Midbrain (tissue), 1 donor: ENCODE measurements at regions not wholly inside any gene's neighbourhood (a gene's known extent, or its start where the extent isn't known, plus 50 kb on each side); places are given as distances from the start of the nearest gene placed in this dataset.
"Not testable (repeated sequence)": the region's sequence is repeated elsewhere in the genome, so short reads cannot be mapped to it uniquely, and the experiment has no call there.

Experiments
- DNase-seq: peaks from one replicate; lab custom pipeline; 2025; lab: John Stamatoyannopoulos, UW

- no peak for DNase-seq
Observed at GRCh38 chr15:45868109-45868691, 233.4 kb downstream of the SQOR start.

GRCh38 chr15:45869034-45869668, 234.3 kb downstream of the SQOR start:
- no peak for DNase-seq

GRCh38 chr15:45871121-45871855, 236.5 kb downstream of the SQOR start:
- no peak for DNase-seq

GRCh38 chr15:45873781-45874180, 239.0 kb downstream of the SQOR start:
- no peak for DNase-seq

- DNase-seq, result not testable (repeated sequence)
Observed at GRCh38 chr15:45874566-45874965, 239.7 kb downstream of the SQOR start.

- DNase-seq, result no peak
Observed at GRCh38 chr15:45884289-45884688, 249.5 kb downstream of the SQOR start.

GRCh38 chr15:45884755-45885445, 250.1 kb downstream of the SQOR start:
- no peak for DNase-seq

- no peak for DNase-seq
Observed at GRCh38 chr15:45885801-45886200, 251.0 kb downstream of the SQOR start.

- DNase-seq, result peak; percentile 8
Observed at GRCh38 chr15:45891766-45892165, 256.9 kb downstream of the SQOR start.

- no peak for DNase-seq
Observed at GRCh38 chr15:45892182-45892581, 257.4 kb downstream of the SQOR start.

- DNase-seq, result no peak
Observed at GRCh38 chr15:45903283-45903682, 268.5 kb downstream of the SQOR start.

- no peak for DNase-seq
Observed at GRCh38 chr15:45904019-45904418, 269.2 kb downstream of the SQOR start.

GRCh38 chr15:45906230-45906629, 271.4 kb downstream of the SQOR start:
- no peak for DNase-seq

GRCh38 chr15:45910671-45911070, 275.8 kb downstream of the SQOR start:
- no peak for DNase-seq

GRCh38 chr15:45913451-45913850, 278.6 kb downstream of the SQOR start:
- no peak for DNase-seq

- DNase-seq, result no peak
Observed at GRCh38 chr15:45914425-45914824, 279.6 kb downstream of the SQOR start.

- DNase-seq, result no peak
Observed at GRCh38 chr15:45918839-45919238, 284.0 kb downstream of the SQOR start.

GRCh38 chr15:45919806-45920205, 285.0 kb downstream of the SQOR start:
- no peak for DNase-seq

- DNase-seq, result no peak
Observed at GRCh38 chr15:45921376-45921775, 286.5 kb downstream of the SQOR start.

GRCh38 chr15:45921978-45922377, 287.1 kb downstream of the SQOR start:
- no peak for DNase-seq

- DNase-seq, result no peak
Observed at GRCh38 chr15:45941367-45941766, 306.5 kb downstream of the SQOR start.

GRCh38 chr15:45943240-45943639, 308.4 kb downstream of the SQOR start:
- no peak for DNase-seq

- no peak for DNase-seq
Observed at GRCh38 chr15:45946111-45946510, 311.3 kb downstream of the SQOR start.
